ENCODE measurements at regions not wholly inside any gene's neighbourhood (a gene's known extent, or its start where the extent isn't known, plus 50 kb on each side); places are given as distances from the start of the nearest gene placed in this dataset.

DNA sequence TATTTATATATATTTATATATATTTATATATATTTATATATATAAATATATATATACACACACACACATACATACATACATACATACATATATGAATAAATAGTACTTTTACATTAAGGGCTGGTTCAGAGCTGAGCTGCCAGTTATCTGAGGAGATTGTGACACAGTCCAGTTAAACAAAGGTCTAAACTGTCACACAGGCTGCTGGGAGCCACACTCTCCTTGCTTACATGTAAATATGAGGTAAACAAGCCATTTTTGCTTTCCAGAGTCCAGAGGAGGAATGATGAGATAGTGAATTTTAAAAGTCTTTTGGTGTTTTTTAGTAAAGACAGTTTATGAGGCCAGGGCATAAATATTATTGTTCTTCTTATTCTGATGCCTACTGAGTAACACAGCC is 377.5 kb upstream of the PIK3C3 start:
- no peak for DNase-seq
- no peaks in the 10 kb centered on the region for H3K36me3 ChIP-seq
- intact Hi-C loops (cut with DNase I), result no loop called here
- H3K27me3 ChIP-seq, result no peaks in the 10 kb centered on the region
- no peaks in the 10 kb centered on the region for H3K4me1 ChIP-seq
- TF ChIP-seq, protein P1, sequence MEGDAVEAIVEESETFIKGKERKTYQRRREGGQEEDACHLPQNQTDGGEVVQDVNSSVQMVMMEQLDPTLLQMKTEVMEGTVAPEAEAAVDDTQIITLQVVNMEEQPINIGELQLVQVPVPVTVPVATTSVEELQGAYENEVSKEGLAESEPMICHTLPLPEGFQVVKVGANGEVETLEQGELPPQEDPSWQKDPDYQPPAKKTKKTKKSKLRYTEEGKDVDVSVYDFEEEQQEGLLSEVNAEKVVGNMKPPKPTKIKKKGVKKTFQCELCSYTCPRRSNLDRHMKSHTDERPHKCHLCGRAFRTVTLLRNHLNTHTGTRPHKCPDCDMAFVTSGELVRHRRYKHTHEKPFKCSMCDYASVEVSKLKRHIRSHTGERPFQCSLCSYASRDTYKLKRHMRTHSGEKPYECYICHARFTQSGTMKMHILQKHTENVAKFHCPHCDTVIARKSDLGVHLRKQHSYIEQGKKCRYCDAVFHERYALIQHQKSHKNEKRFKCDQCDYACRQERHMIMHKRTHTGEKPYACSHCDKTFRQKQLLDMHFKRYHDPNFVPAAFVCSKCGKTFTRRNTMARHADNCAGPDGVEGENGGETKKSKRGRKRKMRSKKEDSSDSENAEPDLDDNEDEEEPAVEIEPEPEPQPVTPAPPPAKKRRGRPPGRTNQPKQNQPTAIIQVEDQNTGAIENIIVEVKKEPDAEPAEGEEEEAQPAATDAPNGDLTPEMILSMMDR (IDR thresholded peaks at IDR 0.05), result no peak
- no peak for TF ChIP-seq POLR2A (IDR thresholded peaks at IDR 0.05)
- H3K4me3 ChIP-seq, result no peak overlapping the region
- ATAC-seq, result no peak
- no peak overlapping the region for H3K27ac ChIP-seq
- H3K9me3 ChIP-seq, result no peaks in the 10 kb centered on the region

DNA sequence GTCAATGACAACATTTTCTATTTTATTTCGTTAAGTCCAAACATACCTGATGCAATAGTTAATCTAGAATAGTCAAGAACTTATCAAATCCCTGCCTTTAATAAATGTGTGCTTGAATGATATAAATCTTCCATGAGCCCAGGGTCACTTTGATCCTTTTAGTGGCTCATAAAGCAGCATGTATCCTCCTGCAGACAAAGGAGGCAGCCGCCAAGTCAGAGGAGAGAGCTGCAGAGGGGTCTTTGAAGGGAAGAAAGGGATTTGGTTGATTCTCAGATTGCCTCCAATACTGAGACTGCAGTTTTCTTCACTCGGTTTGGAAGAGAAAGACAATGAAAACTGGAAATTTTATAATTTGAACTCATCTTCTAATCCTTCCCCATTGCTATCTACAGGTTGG is 378.4 kb upstream of the PIK3C3 start:
- DNase-seq (no peak), ATAC-seq (no peak)
- Histone ChIP-seq H3K36me3 (no peaks in the 10 kb centered on the region), H3K27ac (no peak overlapping the region), H3K9me3 (no peaks in the 10 kb centered on the region), H3K4me1 (no peaks in the 10 kb centered on the region), H3K4me3 (no peak overlapping the region), H3K27me3 (no peaks in the 10 kb centered on the region)
- 87 to 91% (median 90%) methylated on average over 3 of the region's 3 CpGs for WGBS, 4 donors
- TF ChIP-seq POLR2A (IDR thresholded peaks at IDR 0.05), result no peak
- TF ChIP-seq, protein P1 (IDR thresholded peaks at IDR 0.05), result no peak
- intact Hi-C loops (cut with DNase I), result no loop called here

DNA sequence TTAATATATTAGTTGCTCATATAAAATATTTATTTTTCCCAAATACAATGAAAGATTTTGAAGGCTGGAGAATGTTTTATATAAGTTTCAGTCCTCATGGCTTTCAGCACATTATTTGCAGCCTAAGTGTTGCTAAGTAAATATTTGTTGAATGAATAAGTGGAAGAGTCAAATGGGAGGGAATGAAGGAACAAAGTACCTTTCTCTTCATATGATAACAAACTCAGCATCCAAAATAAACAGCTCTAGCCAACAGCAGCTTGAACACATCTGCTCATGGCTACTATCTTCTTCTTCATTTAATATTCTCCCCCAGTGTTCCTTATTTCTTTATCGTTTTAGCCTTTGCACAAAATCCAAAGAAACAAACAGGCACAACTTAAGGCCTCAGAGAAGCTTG is 385.2 kb upstream of the PIK3C3 start:
- TF ChIP-seq, protein P1 (IDR thresholded peaks at IDR 0.05), result no peak
- no peak for TF ChIP-seq POLR2A (IDR thresholded peaks at IDR 0.05)
- Histone ChIP-seq H3K4me3 (no peak overlapping the region), H3K27me3 (no peaks in the 10 kb centered on the region), H3K4me1 (no peaks in the 10 kb centered on the region), H3K36me3 (no peaks in the 10 kb centered on the region), H3K27ac (no peak overlapping the region), H3K9me3 (no peaks in the 10 kb centered on the region)
- intact Hi-C loops (cut with DNase I), result no loop called here
- no peak for DNase-seq
- 64 to 73% (median 67%) methylated on average over 1 of the region's 1 CpG for WGBS, 4 donors
- no peak for ATAC-seq

- Histone ChIP-seq H3K27me3 (no peaks in the 10 kb centered on the region), H3K4me3 (no peak overlapping the region), H3K36me3 (no peaks in the 10 kb centered on the region), H3K4me1 (no peaks in the 10 kb centered on the region), H3K27ac (no peak overlapping the region), H3K9me3 (no peaks in the 10 kb centered on the region)
- ATAC-seq (no peak), DNase-seq (no peak)
- WGBS, 4 donors, result 49 to 81% (median 68%) methylated on average over 2 of the region's 2 CpGs
- intact Hi-C loops (cut with DNase I), result no loop called here
- TF ChIP-seq POLR2A (IDR thresholded peaks at IDR 0.05), result no peak
- TF ChIP-seq, protein P1 (IDR thresholded peaks at IDR 0.05), result no peak
Observed at GRCh38 chr18:41561961-41562360, 393.1 kb upstream of the PIK3C3 start.
